SK-N-DZ (cell line): ENCODE measurements at regions not wholly inside any gene's neighbourhood (a gene's known extent, or its start where the extent isn't known, plus 50 kb on each side); places are given as distances from the start of the nearest gene placed in this dataset.
A peak's percentile ranks its signal among the peaks of the same experiment; 100 is the strongest.
"Not testable (repeated sequence)": the region's sequence is repeated elsewhere in the genome, so short reads cannot be mapped to it uniquely, and the experiment has no call there.

Source experiments
- DNase-seq: peaks from one replicate; pipeline ENCODE4 v3.0.0-alpha.2; 2015; ENCODE audit warnings: low spot score

DNA sequence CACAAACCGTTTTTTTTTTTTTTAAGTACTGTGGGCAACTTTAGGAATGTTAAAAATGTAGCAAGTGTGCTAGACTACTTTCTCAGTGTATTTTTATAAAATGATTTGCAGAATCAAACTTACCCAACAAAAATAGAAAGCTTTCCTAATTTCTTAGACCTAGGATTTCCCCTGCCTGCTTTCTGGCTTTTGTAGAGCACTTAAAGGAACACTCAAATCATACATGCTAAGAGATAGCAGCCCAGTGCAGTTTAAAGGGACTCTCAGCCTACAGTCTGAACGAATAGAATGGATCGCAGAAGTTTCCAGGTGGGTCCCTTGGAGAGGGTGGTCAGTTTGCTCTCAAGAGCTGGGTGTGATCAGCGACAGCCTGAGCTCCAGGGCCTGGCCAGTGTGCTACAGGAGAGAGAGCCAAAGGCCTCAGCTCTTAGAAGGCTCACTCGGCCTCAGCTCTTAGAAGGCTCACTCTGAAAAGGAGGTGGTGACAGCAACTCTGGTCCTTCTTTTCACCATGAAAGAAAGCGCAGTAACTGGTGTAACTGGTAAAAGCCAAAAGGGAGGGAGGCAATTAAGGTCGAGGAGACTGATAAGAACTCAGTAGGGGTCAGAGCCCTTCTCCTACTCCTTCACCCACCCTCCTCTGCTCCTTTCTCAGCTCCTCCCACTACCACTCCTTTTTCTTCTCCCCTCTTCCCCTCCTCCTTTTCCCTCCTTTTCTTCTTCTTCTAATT lies 142.4 kb downstream of the ZFP64 start:
- DNase-seq: no peak

DNA sequence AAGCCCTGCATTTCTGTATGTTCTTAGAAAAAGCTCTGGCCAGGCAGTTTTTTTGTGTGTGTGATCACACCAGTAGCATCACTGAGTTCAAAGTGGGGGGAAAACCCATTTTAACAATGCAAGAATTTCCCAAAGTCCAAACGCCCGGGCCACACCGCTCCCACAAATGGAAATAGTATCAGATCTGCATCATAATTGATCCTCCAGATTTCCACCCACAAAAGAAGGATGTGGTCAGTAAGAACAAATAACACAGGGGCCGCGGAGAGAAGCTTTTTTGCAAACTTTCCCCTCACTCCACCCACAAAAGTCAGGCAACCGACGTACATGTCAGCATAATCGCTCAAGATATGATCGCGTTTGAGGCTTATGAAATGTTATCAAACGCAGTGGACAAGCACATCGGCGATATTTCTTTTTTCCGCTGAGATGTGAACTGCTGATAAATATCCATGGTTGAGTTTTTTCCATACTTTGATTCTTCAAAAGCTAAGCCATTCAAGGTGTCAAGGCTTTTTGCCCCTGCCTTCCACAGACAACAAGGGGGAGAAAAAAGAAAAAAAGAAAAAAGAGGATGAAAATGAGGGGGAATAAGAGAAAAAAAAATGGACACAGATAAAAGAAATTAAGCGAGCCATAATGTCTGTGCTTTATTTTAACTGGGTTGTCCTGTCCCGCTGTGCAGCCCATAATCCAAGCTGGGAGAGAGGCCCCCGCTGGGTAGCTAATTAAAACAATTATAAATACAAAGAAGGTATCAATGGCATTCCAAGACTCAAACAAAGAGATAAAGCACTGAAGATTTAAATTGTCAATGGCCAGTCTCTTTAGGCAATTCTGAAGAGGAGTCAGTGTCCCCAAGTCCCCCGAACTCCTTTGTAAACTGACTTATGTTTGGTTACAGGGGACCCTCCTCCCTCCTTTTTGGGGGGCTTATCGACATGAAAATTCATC lies 143.5 kb downstream of the ZFP64 start:
- no peak for DNase-seq

DNA sequence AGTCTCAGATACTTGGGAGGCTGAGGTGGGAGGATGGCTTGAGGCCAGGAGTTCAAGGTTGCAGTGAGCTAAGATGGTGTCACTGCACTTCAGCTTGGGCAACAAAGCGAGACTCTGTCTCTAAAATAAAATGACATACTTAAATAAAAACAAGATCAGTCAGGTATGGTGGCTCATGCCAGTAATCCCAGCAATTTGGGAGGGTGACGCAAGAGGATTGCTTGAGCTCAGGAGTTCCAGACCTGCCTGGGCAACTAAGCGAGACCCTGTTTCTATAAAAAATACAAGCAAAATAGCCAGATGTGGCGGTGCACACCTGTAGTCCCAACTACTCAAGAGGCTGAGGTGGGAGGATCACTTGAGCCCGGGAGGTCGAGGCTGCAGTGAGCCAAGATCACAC lies 149.6 kb downstream of the ZFP64 start:
- no peak for DNase-seq

DNA sequence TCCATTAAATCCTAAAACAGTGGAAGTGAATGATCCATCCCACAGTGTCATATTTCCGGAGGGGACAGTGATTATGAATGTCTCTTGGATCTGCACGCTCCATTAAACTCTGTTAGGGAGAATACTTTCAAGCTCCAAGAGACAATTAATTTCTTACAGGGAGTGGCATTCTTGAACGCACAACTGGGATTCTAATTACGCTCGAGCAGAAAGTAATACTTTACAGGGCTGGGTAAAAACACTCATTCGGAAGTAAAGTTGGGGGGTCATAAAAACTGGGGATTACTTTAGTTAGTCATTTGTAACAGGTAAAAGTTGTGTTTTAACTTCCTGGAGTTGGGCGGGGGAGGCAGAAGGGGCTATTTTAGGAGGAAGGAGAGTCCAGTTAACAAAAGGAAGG lies 151.8 kb downstream of the ZFP64 start:
- DNase-seq: no peak

DNA sequence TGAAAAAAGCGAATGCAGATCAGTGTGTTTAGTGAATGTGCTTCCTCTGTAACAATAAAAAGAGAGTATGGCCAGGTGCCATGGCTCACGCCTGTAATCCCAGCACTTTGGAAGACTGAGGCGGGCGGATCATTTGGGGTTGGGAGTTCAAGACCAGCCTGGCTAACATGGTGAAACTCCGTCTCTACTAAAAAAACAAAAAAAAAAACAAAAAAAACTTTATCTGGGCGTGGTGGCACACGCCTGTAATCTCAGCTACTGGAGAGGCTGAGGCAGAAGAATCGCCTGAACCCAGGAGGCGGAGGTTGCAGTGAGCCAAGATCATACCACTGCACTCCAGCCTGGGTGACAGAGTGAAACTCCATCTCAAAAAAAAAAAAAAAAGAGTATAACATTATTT lies 152.9 kb downstream of the ZFP64 start:
- not testable (repeated sequence) for DNase-seq

DNA sequence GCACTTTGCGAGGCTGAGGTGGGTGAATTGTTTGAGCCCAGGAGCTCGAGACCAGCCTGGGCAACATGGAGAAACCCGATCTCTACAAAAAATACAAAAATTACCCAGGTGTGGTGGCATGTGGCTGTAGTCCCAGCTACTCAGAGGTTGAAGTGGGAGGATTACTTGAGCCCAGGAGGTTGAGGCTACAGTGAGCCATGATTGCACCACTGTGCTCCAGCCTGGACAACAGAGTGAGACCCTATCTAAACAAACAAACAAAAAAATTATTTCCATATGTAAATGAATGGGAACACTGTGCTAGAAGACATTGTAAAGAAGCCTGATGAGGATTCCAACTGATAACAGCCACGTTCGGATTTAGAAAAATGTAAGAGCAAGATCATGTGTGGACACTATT lies 154.2 kb downstream of the ZFP64 start:
- DNase-seq: no peak

DNA sequence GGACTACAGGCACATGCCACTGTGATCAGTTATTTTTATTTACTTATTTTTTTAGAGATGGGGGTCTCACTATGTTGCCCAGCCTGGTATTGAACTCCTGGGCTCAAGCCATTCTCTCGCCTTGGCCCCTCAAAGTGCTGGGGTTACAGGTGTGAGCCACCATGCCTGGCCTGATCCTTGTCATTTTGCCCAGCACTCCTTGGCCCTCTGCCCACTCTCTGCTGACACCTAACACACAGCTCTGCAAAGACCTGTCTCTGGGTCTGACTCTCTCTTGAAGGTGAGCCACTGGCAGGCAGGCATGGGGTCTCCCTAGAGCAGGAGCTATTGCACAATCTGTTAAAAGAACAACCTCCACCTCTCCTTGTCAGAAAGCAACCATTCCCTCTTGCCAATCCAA lies 155.6 kb downstream of the ZFP64 start:
- DNase-seq: no peak

DNA sequence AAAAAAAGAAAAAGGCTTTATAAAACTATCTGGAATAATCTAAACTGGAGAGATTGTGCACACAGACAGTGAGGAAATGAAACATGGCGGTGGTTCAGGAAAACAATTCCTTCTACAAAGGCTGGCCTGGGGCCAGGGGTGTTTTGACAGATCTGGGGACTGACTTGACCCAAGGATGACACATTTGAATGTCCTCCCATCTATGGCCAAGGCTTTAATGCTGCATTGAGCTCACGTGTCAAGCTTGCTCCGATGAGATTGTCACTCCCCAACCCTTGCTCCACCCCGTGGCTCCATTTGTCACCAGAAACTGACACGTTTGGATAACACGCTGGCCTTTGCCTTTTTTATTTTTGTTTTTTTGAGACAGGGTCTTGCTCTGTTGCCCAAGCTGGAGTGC lies 156.1 kb downstream of the ZFP64 start:
- no peak for DNase-seq

DNA sequence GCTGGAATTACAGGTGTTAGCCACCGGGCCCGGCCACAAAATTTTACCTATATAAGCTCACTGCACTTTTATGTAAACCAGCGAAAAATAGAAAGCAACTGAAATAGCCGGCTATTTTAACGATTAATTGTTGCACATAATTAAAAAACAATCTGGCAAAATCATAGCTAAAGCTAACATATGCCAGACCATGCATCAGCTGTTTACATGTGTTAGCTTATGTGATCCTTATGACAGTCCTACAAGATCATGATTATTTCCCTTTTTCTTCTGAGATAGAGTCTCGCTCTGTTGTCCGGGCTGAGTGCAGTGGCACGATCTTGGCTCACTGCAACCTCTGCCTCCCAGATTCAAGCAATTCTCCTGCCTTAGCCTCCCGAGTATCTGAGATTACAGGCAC lies 157.0 kb downstream of the ZFP64 start:
- DNase-seq: no peak

DNA sequence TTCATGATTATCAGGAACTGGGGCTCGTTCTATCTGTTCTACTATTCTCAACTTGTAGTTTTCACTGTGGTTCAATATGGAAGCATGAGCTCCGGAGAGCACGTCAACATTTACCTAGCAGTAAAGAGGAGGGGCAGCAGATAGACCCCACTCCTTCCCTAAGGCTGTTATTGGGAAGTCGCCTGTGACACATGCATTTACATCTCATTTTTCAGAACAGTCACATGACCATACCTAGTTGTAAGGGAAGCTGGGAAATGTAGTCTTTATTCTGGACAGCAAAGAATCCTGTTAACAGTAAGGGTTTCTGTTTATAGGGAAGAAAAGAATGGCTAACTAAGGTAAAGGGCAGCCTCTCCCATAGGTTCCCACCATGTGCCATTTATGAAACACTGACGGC lies 158.3 kb downstream of the ZFP64 start:
- no peak for DNase-seq

DNA sequence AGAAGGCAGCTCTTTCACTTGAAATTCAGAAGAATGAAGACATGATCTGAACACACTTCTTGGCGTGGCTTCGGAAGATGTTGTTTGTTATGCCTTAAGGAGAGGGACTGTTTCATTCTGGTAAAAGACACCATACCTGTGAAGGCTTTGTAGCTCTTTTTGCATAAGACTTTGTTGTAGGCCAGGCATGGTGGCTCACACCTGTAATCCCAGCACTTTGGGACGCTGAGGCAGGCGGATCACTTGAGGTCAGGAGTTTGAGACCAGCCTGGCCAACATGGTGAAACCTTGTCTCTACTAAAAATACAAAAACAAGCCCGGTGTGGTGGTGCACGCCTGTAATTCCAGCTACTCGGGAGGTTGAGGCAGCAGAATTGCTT lies 159.3 kb downstream of the ZFP64 start:
- not testable (repeated sequence) for DNase-seq

DNA sequence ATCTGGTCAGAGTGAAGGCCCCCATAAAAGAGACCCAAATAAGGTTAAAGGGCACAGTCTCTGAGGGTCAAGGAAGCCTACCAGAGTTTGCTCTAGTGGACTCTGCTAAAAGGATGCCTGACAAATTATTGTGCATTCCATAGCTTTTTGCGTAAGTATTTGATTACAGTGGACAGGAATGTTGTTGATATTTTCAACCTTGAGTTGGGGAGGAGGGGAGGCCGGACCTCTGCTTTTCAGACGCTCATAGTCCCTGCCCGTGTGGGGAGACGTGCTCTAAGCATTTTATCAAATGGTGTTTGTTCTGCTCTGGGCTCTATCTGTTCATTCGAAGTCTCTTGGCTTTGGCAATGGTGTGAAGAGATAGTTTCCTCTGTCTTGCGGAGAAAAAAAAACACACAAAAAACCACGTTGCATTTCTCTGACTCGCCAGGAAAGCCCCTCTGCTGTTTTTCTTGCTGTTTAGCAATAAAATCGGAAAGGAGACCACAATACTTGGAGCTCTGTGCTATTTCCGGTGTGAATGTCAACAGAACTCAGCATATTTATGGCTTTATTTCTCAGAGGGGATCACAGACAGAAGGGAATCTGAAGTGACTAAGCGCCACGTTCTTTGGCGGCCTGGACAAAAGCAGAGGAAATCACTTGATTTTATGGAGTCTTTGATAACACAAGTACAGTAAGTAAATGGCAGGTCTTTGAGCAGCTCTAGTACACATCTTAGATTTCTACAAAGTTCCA lies 159.8 kb downstream of the ZFP64 start:
- no peak for DNase-seq

DNA sequence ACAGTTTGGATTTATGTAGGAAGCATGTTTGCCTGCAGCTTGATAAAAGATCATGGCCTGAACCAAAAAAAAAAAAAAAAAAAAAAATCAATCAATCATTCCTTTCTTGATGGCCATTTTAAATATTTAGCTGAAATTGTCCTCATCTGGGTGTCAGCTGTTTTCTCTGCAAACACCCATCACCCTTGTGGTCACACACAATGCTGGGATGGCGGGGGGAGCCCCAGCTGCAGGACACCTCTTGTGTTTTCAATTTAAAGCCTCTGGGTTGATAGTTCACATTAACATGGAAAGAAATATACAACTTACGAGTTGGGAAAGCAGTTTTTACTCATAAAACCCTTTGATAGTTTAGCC lies 160.4 kb downstream of the ZFP64 start:
- no peak for DNase-seq

DNA sequence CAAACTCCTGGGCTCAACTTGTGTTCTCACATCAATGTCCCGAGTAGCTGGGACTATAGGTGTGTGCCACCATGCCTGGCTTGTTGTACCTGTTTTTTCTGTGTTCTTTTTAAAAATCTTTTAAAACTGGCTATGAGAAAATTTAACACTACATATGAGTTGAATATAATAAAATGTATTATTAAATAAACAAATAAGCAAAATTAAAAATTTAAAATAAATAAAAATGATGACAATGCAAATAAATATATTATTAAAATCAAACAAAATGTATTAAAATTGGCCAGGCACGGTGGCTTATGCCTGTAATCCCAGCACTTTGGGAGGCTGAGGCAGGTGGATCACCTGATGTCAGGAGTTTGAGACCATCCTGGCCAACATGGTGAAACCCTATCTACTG lies 162.4 kb downstream of the ZFP64 start:
- not testable (repeated sequence) for DNase-seq

DNA sequence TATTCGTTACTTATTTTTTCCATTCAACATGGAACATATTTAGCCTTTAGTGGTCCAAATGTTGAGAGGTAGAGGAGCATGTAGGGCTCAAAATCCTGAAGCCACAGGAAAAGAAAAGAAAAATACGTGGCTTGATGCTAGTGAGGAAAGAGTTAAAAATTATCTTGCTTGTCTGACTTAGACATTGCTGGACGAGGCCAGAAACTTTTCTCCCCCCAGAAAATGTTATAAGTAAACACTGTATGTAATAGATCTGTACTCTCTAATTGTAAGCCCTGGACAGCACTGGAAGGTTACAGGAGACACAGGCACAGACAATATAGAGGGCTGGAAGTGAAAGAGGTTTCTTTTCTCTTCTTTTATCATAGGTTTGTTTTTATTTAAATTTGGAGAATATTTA lies 165.6 kb downstream of the ZFP64 start:
- no peak for DNase-seq

DNA sequence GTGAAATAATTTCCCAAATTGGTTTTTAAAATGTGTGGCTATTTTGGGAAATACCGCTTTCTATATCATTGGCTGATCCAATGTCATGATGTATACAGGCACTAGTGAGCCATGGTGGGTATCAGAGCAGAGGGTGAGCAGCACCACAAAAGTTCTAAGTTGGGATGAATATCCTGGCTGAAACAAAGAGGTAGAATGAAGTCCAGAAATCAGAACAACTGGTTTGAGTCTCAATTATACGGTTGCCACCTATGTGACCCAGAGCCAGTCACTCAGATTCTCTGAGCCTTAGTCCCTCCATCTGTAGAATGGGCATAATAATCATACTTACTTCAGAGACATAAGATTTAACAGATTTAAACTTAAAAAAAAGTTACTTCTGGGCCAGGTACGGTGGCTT lies 172.3 kb downstream of the ZFP64 start:
- no peak for DNase-seq

DNA sequence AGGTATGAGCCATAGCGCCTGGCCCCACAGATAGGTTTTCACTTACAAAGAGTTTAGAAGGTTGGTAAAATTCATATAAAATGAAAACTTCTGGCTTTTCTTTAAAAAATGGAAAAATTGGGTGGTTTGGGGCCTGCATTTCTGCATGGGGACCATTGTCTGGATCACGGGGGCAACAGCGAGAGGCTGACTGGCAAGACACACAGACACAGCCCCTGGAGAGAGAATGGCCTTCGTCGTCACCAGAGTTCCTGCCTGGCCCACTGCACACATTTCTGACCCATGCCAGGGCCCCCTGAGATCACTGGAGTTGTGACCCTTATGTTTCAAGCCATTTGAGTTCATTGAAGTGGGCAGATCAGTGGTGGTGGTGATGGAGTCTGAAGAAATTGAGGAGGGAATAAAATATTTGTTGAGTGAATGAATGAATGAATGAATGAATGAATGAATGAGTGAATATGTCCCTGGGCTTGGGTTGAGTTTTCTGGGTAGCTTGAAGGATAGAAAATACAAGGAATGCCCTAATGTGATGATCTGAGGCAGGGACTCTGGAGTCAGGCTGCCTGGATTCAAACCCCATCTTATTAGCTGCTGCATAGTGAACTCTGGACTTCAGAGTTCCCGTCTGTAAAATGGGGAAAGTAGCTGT lies 173.8 kb downstream of the ZFP64 start:
- DNase-seq: no peak

DNA sequence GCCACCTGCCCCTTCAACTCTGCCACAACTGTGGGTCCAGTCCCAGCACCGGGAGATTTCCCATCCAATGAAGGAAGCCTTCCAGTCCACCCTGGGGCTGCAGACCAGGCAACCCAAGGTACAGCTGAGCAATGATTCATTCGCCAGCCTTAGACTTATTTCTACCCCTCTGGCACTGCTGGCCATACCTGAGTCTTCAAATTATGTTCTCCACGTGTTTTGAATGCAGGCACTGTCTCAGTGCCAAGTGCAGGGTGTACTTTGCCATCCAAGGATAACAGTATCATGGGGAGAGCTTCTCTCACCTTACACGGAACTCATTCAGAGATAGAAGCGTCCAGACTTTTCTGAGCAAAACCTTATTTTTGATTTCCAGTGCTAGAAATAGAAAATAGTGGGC lies 175.6 kb downstream of the ZFP64 start:
- DNase-seq: no peak

DNA sequence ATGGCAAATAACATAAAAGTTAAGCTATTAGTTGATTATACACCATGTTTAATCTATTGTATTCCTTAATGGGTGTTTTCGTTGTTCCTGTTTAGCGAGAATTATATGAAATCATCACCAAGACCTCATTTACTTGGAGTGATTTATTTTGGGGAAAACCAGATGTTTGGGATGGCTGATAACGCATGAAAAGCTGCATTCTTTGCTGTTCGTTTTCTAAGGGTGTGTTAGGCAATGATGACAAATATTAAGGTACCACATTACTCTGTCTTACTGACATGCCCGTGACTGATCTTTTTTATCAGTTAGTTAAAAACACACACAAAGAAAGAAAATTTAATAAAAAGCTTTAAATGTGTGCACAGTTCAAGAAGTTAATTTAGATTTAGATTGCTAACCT lies 176.4 kb downstream of the ZFP64 start:
- DNase-seq: no peak

DNA sequence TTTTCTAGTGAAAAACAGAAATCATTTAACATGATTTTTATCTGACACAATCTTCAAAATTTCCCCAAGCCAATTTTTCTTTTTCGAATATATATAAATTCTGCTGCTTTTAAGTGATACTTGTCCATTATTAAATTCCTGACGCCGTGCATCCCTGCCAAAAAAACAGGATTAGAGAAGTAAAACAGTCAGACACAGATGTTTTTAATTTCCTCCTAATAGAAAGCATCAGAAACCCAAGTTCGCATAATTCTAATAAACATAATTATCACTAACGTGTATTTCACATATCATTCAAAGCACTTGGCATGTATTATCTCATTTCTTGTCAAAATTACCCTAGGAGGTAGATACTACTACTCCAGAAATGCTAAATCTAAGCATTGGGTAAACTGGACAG lies 179.5 kb downstream of the ZFP64 start:
- DNase-seq: no peak

DNA sequence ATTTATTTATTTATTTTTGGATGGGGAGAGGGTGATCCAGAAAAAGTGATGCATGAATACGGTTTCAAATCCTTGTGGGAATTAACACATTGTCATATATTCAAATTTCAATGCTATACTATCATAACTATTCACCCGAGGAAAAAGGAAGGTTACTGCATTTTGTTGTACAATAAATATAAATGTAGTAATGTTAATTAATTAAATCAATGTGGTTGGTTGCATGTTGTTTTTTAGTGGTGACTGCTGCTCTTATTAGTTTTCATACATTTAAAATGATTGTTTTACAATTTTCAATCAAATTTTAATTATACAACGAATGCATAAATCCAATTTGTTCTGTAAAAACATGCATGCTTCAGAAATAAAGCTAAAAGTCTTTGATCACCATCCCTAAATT lies 180.5 kb downstream of the ZFP64 start:
- no peak for DNase-seq

DNA sequence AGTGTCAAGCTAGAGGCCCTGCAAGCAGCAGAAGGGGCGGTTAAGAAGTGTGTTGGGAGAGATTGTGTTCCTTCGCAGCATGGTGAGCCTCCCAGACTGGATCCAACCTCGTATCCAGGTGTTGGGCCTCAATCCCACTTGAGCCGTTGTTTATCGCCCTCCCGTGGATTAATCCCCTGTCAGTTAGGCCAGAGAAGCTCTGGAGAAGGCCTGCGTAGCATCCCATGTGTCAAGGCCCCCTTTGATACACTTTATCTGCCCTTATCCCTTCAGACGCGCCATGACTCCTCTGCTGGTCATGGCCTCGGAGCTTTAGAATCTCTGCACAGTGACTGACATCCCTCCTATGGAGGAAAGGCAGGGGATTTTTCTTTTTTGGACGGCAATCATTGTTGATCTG lies 181.0 kb downstream of the ZFP64 start:
- peak; percentile 59 for DNase-seq
